GM03348 (cell line): ENCODE measurements at regions not wholly inside any gene's neighbourhood (a gene's known extent, or its start where the extent isn't known, plus 50 kb on each side); places are given as distances from the start of the nearest gene placed in this dataset.
A peak's percentile ranks its signal among the peaks of the same experiment; 100 is the strongest.

Source experiments
- DNase-seq: peaks from one replicate; pipeline ENCODE4 v3.0.0; 2012; ENCODE audit warnings: low spot score

- no peak for DNase-seq
Measured at GRCh38 chr17:34776456-34777443, 184.5 kb downstream of the CCT6B start.

GRCh38 chr17:34773036-34773435 lies 188.2 kb downstream of the CCT6B start:
- DNase-seq: no peak

DNA sequence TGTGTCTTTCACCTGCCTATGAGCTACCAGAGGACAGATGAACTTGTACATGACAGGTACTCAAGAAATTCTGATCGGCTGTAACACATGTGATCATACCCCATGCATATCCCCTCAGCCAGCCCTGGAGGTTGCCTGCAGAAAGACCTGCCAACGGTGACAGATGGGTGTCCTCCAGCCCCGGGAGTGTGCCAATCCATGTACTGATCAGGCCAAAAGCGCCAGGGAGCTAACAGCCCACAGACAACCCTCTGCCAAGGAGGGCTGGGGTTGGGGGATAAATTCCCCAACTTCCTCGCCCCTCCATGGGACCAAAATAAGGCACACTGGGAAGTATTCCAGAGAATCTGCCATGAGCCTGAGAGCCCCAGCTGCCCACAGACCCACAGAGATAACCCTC lies 189.4 kb downstream of the CCT6B start:
- DNase-seq: no peak

DNA sequence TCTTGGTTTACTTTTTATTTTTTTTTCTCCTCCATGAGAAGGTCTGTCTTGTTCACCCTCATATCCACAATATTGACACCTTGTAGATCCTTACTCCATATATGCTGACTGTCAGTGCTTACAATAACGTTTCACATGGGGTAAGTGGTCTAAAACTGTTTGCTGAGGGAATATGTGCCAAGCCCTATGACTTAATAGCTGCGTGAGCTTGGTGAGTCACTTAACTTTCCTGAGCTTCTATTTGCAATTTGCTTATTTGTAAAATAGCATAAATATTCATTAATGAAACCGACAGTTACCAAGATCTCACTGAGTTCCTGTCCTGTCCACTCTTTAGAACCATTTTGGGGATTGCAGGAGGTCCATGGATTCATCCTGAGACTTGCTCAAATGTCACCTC lies 190.7 kb downstream of the CCT6B start:
- DNase-seq: no peak

DNA sequence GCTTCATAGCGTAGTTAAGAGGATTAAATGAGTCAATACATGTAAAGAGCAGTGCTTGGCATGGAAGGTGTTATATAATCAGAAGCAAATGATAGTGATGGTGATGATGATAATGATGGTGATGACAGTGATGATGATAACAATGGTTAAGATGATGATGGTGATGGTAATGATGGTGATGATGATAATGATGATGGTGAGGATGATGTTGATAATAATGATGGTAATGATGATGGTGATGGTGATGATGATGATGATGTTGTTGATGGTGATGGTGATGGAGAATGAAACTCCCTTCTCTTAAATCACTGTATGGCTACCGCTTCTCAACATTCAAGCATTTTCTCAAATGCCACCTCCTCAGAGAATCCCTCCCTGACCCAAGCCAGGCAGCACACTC lies 190.5 kb downstream of the TMEM132E start:
- no peak for DNase-seq

DNA sequence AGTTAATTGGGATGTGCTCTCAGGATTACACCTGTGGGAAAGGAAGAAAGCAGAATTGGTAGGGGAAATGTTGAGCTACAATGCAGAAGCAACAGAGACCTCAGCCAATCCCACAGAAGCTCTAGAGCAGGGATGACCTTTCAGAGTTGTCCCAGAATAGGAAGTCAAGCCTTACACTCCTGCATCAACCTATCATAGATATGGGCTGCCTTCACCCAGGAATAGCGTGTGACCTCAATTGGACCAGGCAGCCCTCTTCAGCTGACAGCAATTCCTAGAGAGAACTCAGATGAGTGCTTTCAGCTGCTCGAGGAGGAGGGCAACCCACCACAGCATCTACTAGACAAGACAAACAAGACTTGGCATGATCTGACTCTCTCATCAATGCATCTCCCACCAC lies 189.7 kb downstream of the TMEM132E start:
- DNase-seq: no peak

GRCh38 chr17:34765291-34765690 lies 185.9 kb downstream of the TMEM132E start:
- DNase-seq: no peak

DNA sequence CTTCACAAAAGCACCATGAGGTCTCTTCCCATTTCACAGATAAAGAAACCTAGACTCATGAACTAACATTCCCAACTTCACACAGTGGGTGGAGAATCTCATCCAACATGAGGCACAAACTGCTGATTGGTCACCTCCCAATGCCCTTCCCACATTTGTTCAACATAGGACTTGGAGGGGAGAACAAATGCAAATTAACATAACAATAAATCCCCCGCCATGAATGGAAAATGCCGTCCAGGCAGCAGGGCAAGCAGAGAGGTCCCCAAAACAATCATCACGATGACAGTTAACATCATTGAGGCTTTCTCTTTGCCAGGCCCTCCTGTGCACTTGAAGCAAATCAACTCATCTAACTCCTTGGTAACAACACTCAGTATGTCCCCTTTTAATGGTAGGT lies 185.3 kb downstream of the TMEM132E start:
- no peak for DNase-seq

DNA sequence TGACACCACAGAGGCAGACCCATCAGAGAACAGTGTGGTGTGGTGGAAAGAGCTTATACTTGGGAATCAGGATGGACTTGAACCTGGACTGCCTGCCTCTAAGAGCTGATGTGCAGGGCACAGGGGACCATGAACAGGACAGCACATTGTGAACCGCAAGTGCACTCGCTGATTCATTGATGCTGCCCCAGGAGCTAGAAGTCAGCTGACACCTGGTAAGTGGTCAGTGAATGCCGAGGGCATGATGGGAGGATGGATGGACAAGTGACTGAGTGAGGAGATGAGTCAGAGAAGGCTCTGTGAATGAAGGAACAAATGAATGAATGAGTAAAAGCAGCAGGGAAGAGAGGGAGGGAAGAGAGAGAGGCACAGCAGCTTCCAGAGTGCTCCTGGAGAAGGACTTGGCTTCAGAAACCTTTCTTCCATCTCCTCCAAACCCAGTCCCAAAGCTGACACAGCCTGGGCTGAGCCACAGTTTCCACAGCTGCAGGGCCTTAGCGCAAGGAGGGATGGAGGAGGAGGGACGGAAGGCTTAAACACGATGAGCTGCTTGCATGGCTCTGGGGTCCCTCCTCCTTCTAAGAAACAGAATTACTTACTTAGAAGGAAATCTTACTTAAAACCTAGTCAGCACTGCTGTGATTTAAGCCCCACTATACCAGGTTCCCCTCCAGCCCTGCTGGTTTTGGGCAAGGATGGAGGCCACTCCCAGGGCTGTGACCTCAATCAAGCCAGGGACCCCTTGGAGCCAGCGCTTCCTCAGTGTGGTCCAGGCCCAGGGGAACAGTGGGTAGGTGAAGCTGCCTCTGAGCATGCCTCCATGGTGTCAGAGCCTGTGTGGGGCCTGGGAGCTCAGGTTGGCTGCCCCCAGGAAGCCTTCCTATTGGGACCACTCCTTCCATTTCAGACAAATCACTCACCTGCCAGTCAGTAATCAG lies 184.6 kb downstream of the TMEM132E start:
- DNase-seq: no peak

- DNase-seq: no peak
Measured at GRCh38 chr17:34762078-34762477, 182.7 kb downstream of the TMEM132E start.

DNA sequence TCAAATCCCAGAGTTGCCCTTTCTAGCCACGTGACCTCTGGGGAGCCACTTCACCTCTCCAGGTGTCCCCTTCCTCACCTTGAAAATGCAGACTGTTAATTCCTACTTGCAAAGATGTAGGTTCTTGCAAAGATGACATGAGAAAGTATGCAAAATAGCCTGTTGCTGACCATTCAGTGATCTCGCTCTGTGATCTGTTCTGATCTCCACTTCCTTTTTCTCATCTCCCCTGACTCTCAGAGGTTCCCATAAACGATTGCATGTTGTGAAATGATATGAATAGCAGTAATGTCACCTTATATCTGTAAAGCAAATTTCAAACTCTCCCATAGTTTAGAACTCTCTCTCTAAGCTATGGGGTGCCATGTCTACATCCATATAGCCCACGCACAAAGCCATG lies 182.3 kb downstream of the TMEM132E start:
- no peak for DNase-seq

DNA sequence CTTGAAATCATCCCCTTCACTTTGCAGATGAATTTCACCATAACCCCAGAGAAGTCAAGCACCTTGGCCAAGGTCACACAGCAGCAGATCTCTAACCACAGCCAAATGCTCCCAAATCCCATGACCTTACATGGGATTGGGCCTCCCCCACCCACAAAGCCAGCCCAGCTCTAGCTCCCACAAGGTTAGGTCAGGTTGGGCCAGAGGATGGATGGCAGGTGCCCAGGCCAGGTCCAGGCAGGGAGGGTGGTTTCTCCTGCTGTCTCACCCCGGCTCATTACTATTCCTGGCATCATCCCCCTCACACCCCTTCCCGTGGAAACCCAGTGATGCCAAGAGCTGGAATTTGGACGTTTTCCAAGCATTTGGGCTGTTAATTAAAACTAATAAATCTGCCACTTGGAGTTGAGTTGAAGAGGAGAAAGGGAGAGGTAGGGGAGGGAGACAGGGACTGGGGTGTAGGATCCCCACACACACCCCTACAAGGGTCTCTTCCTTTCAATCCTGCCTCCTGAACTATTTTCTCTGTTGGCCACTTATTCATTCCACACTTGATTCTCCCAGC lies 181.6 kb downstream of the TMEM132E start:
- DNase-seq: no peak

- no peak for DNase-seq
Measured at GRCh38 chr17:34758718-34759117, 179.3 kb downstream of the TMEM132E start.

DNA sequence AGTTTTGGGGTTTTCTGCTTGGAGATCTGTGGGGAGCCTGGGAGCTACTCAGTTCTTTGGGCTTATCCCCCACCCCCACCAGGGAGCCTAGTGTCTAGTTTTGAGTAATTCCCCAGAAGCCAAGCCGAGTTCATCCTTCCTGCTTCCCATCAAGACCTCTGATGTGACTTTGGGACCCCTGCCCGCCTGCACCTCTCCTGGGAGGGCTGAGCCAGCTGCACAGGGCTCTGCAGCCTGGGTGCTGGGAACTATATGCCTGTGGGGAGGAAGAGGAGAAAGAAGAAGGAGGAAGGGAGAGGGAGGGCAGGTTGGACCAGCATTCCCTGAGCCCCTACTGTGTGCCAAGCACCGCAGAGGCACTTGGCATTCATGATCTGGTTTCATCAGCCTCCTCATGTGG lies 178.9 kb downstream of the TMEM132E start:
- DNase-seq: no peak

GRCh38 chr17:34757611-34758010 lies 178.2 kb downstream of the TMEM132E start:
- no peak for DNase-seq

DNA sequence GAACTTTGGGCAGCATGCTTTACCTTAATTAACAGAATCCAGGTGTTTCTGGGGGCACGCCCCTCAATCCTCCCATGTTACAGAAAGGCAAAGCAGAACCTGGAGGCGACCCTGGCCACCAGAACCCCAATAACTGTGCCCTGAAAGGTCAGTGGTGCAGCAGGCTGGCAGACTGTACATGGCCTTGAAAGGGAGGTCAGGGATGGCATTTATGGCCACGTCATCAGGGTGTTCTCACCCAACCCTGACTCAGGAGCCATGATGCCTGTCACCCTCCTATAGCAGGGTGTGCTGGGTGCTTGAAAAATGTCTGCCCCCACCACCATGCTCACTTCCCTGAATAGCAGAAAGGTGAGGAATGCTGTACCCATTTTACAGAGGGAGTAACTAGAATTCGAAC lies 177.7 kb downstream of the TMEM132E start:
- DNase-seq: no peak

- DNase-seq: peak; percentile 42
Measured at GRCh38 chr17:34756637-34757021, 177.2 kb downstream of the TMEM132E start.

DNA sequence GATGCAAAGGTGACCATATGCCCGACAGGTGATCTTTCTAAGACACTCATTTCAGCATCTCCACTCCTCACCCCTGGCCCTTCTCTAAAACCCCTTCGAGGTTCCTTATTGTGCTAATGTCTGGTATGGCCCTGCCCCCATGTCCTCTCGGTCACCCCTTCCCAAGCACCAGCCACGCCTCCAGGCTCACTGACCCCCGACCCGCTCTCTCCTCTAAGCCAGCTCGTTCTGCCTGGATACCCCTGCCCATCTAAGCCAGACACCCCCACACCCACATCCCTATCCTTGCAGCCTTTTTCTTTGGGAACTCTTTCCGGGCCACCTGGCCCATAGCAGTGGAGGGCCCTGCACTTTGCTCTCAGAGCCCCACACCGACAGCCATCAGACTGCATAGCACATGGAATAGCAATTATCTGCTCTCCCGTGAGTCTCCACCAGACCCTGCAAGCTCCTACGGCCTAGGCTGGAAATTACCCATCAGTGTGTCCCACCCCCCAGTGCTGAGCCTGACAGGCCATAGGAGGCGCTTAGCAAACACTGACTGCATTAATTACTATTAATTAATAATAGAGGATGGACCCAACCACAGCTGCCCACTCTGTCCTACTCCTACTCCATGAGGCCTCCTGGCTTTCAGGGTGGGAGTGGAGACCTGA lies 176.7 kb downstream of the TMEM132E start:
- no peak for DNase-seq

DNA sequence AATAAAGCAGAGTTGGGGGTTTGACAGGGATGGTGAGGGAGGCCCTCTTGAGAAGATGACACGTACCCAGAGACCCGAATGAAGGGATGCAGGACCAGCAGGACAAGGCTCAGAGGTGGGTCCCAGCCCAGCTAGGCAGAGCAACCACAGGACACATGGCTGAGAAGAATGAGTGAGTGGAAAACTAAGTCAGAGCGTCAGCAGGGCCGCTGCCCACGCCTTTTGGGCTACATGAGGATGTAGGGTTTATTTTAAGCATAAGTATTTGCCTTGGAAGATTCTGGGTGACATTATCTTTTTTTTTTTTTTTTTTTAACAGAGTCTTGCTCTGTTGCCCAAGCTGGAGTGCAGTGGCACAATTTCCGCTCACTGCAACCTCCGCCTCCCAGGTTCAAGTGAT lies 176.0 kb downstream of the TMEM132E start:
- DNase-seq: no peak

- no peak for DNase-seq
Measured at GRCh38 chr17:34750004-34750403, 170.6 kb downstream of the TMEM132E start.

- DNase-seq: no peak
Measured at GRCh38 chr17:34741967-34742366, 162.6 kb downstream of the TMEM132E start.
